HEK293 (cell line): ENCODE measurements at regions not wholly inside any gene's neighbourhood (a gene's known extent, or its start where the extent isn't known, plus 50 kb on each side); places are given as distances from the start of the nearest gene placed in this dataset.
A peak's percentile ranks its signal among the peaks of the same experiment; 100 is the strongest.

Experiments used
- AEBP2 ChIP-seq: fragments of 450-650 bp; formaldehyde crosslinking; IDR thresholded peaks from 2 replicates; pipeline ENCODE4 v1.5.1; 2016; ENCODE audit warnings: missing biosample characterization, missing genetic modification characterization, borderline replicate concordance
- EGR2 ChIP-seq: fragments of 450-650 bp; formaldehyde crosslinking; IDR thresholded peaks from 2 replicates; pipeline ENCODE4 v1.5.1; 2016; ENCODE audit warnings: low read depth, missing biosample characterization, missing genetic modification characterization
- GLI4 ChIP-seq: fragments of 450-650 bp; formaldehyde crosslinking; IDR thresholded peaks from 2 replicates; pipeline ENCODE4 v1.5.1; 2016; ENCODE audit warnings: missing biosample characterization, missing genetic modification characterization
- HOXD13 ChIP-seq: sonication (generic); formaldehyde crosslinking; IDR thresholded peaks from 2 replicates; pipeline ENCODE4 v1.8.0; 2022; ENCODE audit warnings: missing genetic modification reagents, borderline replicate concordance
- PRDM10 ChIP-seq: fragments of 450-650 bp; formaldehyde crosslinking; IDR thresholded peaks from 2 replicates; pipeline ENCODE4 v1.5.1; 2016; ENCODE audit warnings: missing biosample characterization, missing genetic modification characterization
- RBAK ChIP-seq: fragments of 450-650 bp; formaldehyde crosslinking; IDR thresholded peaks from 2 replicates; pipeline ENCODE4 v1.5.1; 2016; ENCODE audit warnings: missing biosample characterization, missing genetic modification characterization
- REST ChIP-seq: fragments of 450-650 bp; formaldehyde crosslinking; IDR thresholded peaks from 2 replicates; pipeline ENCODE4 v1.5.1; 2016; ENCODE audit warnings: missing biosample characterization, missing genetic modification characterization
- SCRT2 ChIP-seq: fragments of 450-650 bp; formaldehyde crosslinking; IDR thresholded peaks from 2 replicates; pipeline ENCODE4 v1.5.1; 2016; ENCODE audit warnings: missing biosample characterization, missing genetic modification characterization
- ZBTB48 ChIP-seq: fragments of 450-650 bp; formaldehyde crosslinking; IDR thresholded peaks from 2 replicates; pipeline ENCODE4 v1.5.1; 2016; ENCODE audit warnings: missing biosample characterization, missing genetic modification characterization
- ZBTB8A ChIP-seq: fragments of 450-650 bp; formaldehyde crosslinking; IDR thresholded peaks from 2 replicates; pipeline ENCODE4 v1.5.1; 2016; ENCODE audit warnings: missing biosample characterization, missing genetic modification characterization
- ZIC2 ChIP-seq: fragments of 450-650 bp; formaldehyde crosslinking; IDR thresholded peaks from 2 replicates; pipeline ENCODE4 v1.5.1; 2016; ENCODE audit warnings: missing biosample characterization, missing genetic modification characterization
- ZNF157 ChIP-seq: fragments of 450-650 bp; formaldehyde crosslinking; IDR thresholded peaks from 2 replicates; pipeline ENCODE4 v1.5.1; 2016; ENCODE audit warnings: missing biosample characterization, missing genetic modification characterization
- ZNF175 ChIP-seq: fragments of 450-650 bp; formaldehyde crosslinking; IDR thresholded peaks from 2 replicates; pipeline ENCODE4 v1.5.1; 2016; ENCODE audit warnings: missing biosample characterization, missing genetic modification characterization
- ZNF248 ChIP-seq: fragments of 450-650 bp; formaldehyde crosslinking; IDR thresholded peaks from 2 replicates; pipeline ENCODE4 v1.5.1; 2017; ENCODE audit warnings: missing biosample characterization, missing genetic modification characterization
- ZNF274 ChIP-seq, 2 experiments: fragments of 200-500 bp in 1 of 2; fragments of 450-650 bp in 1 of 2; sonication (Bioruptor generic) in 1 of 2; formaldehyde crosslinking in 1 of 2; IDR thresholded peaks; 2 replicates each; pipeline versions ENCODE4 v1.5.1 to v1.6.1; 2014 to 2016; ENCODE audit warnings: borderline replicate concordance in 1 of 2, inconsistent platforms in 1 of 2, low read length in 1 of 2, missing biosample characterization in 1 of 2, missing genetic modification characterization in 1 of 2
- ZNF292 ChIP-seq: fragments of 450-650 bp; formaldehyde crosslinking; IDR thresholded peaks from 2 replicates; pipeline ENCODE4 v1.5.1; 2016; ENCODE audit warnings: low read depth, missing biosample characterization, missing genetic modification characterization, borderline replicate concordance
- ZNF362 ChIP-seq: fragments of 450-650 bp; formaldehyde crosslinking; IDR thresholded peaks from 2 replicates; pipeline ENCODE4 v1.5.1; 2016; ENCODE audit warnings: missing biosample characterization, missing genetic modification characterization
- ZNF416 ChIP-seq: fragments of 450-650 bp; formaldehyde crosslinking; IDR thresholded peaks from 2 replicates; pipeline ENCODE4 v1.5.1; 2016; ENCODE audit warnings: missing biosample characterization, missing genetic modification characterization
- ZNF624 ChIP-seq: fragments of 450-650 bp; formaldehyde crosslinking; IDR thresholded peaks from 2 replicates; pipeline ENCODE4 v1.5.1; 2017; ENCODE audit warnings: missing biosample characterization, missing genetic modification characterization
- ZNF701 ChIP-seq: fragments of 450-650 bp; formaldehyde crosslinking; IDR thresholded peaks from 2 replicates; pipeline ENCODE4 v1.5.1; 2016; ENCODE audit warnings: missing biosample characterization, missing genetic modification characterization
- ZNF777 ChIP-seq: fragments of 450-650 bp; formaldehyde crosslinking; IDR thresholded peaks from 2 replicates; pipeline ENCODE4 v1.5.1; 2017; ENCODE audit warnings: missing biosample characterization, missing genetic modification characterization, borderline replicate concordance
- ZSCAN23 ChIP-seq: fragments of 450-650 bp; formaldehyde crosslinking; IDR thresholded peaks from 2 replicates; pipeline ENCODE4 v1.5.1; 2016; ENCODE audit warnings: missing biosample characterization, missing genetic modification characterization
- ZSCAN30 ChIP-seq: fragments of 450-650 bp; IDR thresholded peaks from 2 replicates; pipeline ENCODE4 v1.5.1; 2018; ENCODE audit warnings: missing biosample characterization, mild to moderate bottlenecking, missing genetic modification characterization, moderate library complexity
- ZSCAN5A ChIP-seq: fragments of 450-650 bp; formaldehyde crosslinking; IDR thresholded peaks from 2 replicates; pipeline ENCODE4 v1.5.1; 2016; ENCODE audit warnings: missing biosample characterization, missing genetic modification characterization
- TF ChIP-seq, protein P1 (sequence below): fragments of 450-650 bp; formaldehyde crosslinking; IDR thresholded peaks from 2 replicates; pipeline ENCODE4 v1.5.1; 2017; ENCODE audit warnings: missing biosample characterization, missing genetic modification characterization

GRCh38 chr20:63101781-63102720 is 95.3 kb upstream of the BHLHE23 start (continued):
- TF ChIP-seq ZSCAN5A (tag by site-specific recombination) (no peak), ZSCAN23 (tag by site-specific recombination) (no peak), ZNF248 (no peak), ZBTB8A (tag by site-specific recombination) (peak; percentile 75), HOXD13 (no peak), SCRT2 (tag by site-specific recombination) (no peak), REST (tag by site-specific recombination) (no peak), PRDM10 (tag by site-specific recombination) (peak; percentile 58), GLI4 (no peak), EGR2 (tag by site-specific recombination) (no peak), ZSCAN30 (tag by site-specific recombination) (no peak), ZNF157 (no peak), ZNF274 (IDR thresholded peaks at IDR 0.05; ENCODE audit: low read length) (no peak), ZNF274 (tag by site-specific recombination; IDR thresholded peaks at IDR 0.05; ENCODE audit: borderline replicate concordance) (no peak), ZNF777 (tag by site-specific recombination) (peak; percentile 80; the same call in 1 of the 2 replicates), RBAK (tag by site-specific recombination) (no peak), ZNF175 (no peak), ZNF624 (no peak), ZNF701 (no peak), AEBP2 (no peak), ZNF416 (no peak), ZNF292 (no peak), ZBTB48 (no peak), ZIC2 (peak; percentile 12; the same call in 1 of the 2 replicates), ZNF362 (tag by site-specific recombination) (no peak)
- TF ChIP-seq, protein P1, sequence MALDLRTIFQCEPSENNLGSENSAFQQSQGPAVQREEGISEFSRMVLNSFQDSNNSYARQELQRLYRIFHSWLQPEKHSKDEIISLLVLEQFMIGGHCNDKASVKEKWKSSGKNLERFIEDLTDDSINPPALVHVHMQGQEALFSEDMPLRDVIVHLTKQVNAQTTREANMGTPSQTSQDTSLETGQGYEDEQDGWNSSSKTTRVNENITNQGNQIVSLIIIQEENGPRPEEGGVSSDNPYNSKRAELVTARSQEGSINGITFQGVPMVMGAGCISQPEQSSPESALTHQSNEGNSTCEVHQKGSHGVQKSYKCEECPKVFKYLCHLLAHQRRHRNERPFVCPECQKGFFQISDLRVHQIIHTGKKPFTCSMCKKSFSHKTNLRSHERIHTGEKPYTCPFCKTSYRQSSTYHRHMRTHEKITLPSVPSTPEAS (tag by site-specific recombination) = peak; percentile 88
